GM12891 (cell line): ENCODE measurements at regions not wholly inside any gene's neighbourhood (a gene's known extent, or its start where the extent isn't known, plus 50 kb on each side); places are given as distances from the start of the nearest gene placed in this dataset.

Source experiments
- POLR2A ChIP-seq: IDR thresholded peaks from 2 replicates; pipeline ENCODE4 v1.6.1; 2011; ENCODE audit warnings: low read depth, low read length, control low read depth
- SPI1 ChIP-seq: IDR thresholded peaks from 2 replicates; pipeline ENCODE4 v1.6.1; 2011; ENCODE audit warnings: low read depth, low read length, control low read depth

GRCh38 chr3:153600896-153601295 is 438.9 kb downstream of the RAP2B start:
- TF ChIP-seq SPI1 (no peak), POLR2A (no peak)
